Nephron progenitor cell (in vitro differentiated cells): ENCODE measurements at regions not wholly inside any gene's neighbourhood (a gene's known extent, or its start where the extent isn't known, plus 50 kb on each side); places are given as distances from the start of the nearest gene placed in this dataset.
"Not testable (repeated sequence)": the region's sequence is repeated elsewhere in the genome, so short reads cannot be mapped to it uniquely, and the experiment has no call there.

ENCODE experiments used
- DNase-seq: peaks from one replicate; pipeline ENCODE4 v3.0.0; 2021
- H3K27ac Mint-ChIP-seq: 2 replicates; pipeline ENCODE4 v1.8.0; 2021; ENCODE audit warnings: mild to moderate bottlenecking, moderate library complexity, mixed read lengths
- H3K27me3 Mint-ChIP-seq: 2 replicates; pipeline ENCODE4 v1.8.0; 2021; ENCODE audit warnings: mild to moderate bottlenecking, low read depth, mixed read lengths; ENCODE audit not compliant: poor library complexity
- H3K36me3 Mint-ChIP-seq: 2 replicates; pipeline ENCODE4 v1.8.0; 2021; ENCODE audit warnings: low read depth, mixed read lengths
- H3K4me1 Mint-ChIP-seq: 2 replicates; pipeline ENCODE4 v1.8.0; 2021; ENCODE audit warnings: mixed read lengths
- H3K4me3 Mint-ChIP-seq: 2 replicates; pipeline ENCODE4 v1.8.0; 2021; ENCODE audit warnings: mild to moderate bottlenecking, moderate library complexity, mixed read lengths
- H3K9me3 Mint-ChIP-seq: 2 replicates; pipeline ENCODE4 v1.8.0; 2021; ENCODE audit warnings: mild to moderate bottlenecking, moderate library complexity, mixed read lengths
- TF ChIP-seq, protein P1 (sequence below): fragments of 200-600 bp; sonication (generic); IDR thresholded peaks from 2 replicates; pipeline ENCODE4 v1.5.0; 2021; ENCODE audit warnings: antibody characterized with exemption

DNA sequence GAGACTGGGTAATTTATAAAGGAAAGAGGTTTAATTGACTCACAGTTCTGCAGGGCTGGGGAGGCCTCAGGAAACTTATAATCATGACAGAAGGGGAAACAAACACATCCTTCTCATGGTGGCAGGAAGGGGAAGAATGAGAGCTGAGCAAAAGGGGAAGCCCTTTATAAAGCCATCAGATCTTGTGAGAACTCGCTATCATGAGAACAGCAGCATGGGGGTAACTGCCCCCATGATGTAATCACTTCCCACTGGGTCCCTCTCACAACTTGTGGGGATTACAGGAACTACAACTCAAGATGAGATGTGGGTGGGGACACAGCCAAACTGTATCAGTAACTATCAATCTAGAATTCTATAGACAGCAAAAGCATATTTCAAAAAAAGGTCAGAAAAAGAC, 64.7 kb upstream of the ACTRT2 start:
- no peak for DNase-seq

DNA sequence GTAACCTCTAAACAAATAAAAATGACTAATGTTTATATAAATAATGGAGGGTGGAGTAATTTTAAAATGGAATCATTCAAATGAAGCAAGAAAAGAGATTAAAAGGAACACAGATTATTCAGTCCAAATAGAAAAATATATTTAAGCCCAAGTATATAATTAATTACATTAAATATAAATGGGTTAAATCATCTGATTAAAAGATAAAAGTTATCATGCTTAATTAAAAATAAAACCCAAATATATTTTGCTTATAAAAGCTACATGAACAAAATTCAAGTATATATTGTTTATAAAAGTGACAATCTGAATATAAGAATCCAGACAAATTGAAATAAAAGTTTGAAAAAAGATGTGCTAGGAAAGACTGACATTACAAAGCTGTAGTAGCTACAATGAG, 63.9 kb upstream of the ACTRT2 start:
- TF ChIP-seq, protein P1, sequence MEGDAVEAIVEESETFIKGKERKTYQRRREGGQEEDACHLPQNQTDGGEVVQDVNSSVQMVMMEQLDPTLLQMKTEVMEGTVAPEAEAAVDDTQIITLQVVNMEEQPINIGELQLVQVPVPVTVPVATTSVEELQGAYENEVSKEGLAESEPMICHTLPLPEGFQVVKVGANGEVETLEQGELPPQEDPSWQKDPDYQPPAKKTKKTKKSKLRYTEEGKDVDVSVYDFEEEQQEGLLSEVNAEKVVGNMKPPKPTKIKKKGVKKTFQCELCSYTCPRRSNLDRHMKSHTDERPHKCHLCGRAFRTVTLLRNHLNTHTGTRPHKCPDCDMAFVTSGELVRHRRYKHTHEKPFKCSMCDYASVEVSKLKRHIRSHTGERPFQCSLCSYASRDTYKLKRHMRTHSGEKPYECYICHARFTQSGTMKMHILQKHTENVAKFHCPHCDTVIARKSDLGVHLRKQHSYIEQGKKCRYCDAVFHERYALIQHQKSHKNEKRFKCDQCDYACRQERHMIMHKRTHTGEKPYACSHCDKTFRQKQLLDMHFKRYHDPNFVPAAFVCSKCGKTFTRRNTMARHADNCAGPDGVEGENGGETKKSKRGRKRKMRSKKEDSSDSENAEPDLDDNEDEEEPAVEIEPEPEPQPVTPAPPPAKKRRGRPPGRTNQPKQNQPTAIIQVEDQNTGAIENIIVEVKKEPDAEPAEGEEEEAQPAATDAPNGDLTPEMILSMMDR = no peak
- no peak overlapping the region for H3K4me3 Mint-ChIP-seq
- H3K4me1 Mint-ChIP-seq = no peaks in the 10 kb centered on the region
- no peak overlapping the region for H3K27ac Mint-ChIP-seq
- H3K27me3 Mint-ChIP-seq = no peaks in the 10 kb centered on the region
- no peaks in the 10 kb centered on the region for H3K36me3 Mint-ChIP-seq
- DNase-seq = no peak
- H3K9me3 Mint-ChIP-seq = peaks cover 84% of the 10 kb centered on the region

More for the DNA sequence above, 64.7 kb upstream of the ACTRT2 start:
- no peak overlapping the region for H3K27ac Mint-ChIP-seq
- H3K27me3 Mint-ChIP-seq = no peaks in the 10 kb centered on the region
- no peaks in the 10 kb centered on the region for H3K4me1 Mint-ChIP-seq
- no peaks in the 10 kb centered on the region for H3K36me3 Mint-ChIP-seq
- TF ChIP-seq, protein P1 = no peak
- H3K9me3 Mint-ChIP-seq = peaks cover 84% of the 10 kb centered on the region
- no peak overlapping the region for H3K4me3 Mint-ChIP-seq

DNA sequence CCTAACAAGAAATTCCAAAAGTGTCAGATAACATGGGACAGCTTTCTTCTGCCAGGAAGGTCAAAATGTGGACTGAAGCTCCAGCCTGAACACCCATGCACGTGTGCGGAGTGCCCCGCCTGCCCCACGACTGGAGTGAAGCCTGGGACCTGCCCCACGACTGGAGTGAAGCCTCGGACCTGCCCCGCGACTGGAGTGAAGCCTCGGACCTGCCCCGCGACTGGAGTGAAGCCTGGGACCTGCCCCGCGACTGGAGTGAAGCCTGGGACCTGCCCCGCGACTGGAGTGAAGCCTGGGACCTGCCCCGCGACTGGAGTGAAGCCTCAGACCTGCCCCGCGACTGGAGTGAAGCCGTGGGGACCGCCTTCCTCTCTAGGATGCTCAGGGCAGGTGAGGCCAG, 61.4 kb upstream of the ACTRT2 start:
- not testable (repeated sequence) for H3K27ac Mint-ChIP-seq, H3K4me3 Mint-ChIP-seq, DNase-seq, H3K27me3 Mint-ChIP-seq, H3K36me3 Mint-ChIP-seq, H3K4me1 Mint-ChIP-seq
- peaks cover 76% of the 10 kb centered on the region for H3K9me3 Mint-ChIP-seq

DNA sequence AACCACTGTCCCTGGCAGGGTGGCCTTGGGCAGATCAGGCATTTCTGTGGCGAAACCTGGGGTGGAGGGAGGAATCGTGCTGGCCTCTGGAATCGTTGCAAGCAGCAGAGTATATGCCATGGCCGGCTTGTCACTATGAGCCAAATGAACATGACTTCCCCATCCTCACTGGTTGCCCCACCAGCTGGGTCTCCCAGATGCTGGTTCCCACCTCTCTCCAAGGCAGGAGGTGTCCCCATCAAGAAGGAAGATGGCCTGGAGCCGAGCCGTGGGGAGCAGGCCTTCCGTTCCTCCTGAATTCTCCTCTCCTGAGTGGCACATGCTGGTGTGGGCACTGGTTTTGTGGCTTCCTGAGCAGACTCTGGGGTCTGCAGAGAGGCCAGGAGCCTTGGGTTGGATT, 60.2 kb upstream of the ACTRT2 start:
- no peak for DNase-seq
- Mint-ChIP-seq H3K27ac (no peak overlapping the region), H3K36me3 (no peaks in the 10 kb centered on the region), H3K27me3 (peaks cover 8% of the 10 kb centered on the region), H3K4me3 (no peak overlapping the region), H3K9me3 (peaks cover 64% of the 10 kb centered on the region), H3K4me1 (no peaks in the 10 kb centered on the region)
- TF ChIP-seq, protein P1 = no peak

DNA sequence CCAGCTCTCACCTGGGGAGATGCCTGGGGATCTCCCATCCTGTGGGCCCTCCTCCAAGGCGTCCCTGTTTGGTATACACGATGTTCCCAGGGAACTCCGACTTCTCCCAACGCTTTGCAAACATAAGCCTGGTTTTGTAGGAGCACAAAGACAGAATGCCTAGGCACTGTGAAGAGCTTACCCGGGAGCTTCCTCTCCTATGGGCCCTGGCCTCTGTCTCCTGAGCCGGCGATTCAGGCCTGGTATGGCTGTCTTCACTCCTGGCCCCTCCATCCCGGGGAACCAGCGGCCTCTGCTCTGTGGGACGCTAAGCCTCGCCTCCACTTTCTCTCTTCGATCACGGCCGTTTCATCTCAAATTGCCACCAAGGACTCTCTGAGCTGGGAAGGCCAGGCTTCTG, 59.6 kb upstream of the ACTRT2 start:
- no peaks in the 10 kb centered on the region for H3K4me1 Mint-ChIP-seq
- H3K27me3 Mint-ChIP-seq = peaks cover 8% of the 10 kb centered on the region
- H3K4me3 Mint-ChIP-seq = no peak overlapping the region
- H3K9me3 Mint-ChIP-seq = peaks cover 60% of the 10 kb centered on the region
- TF ChIP-seq, protein P1 = no peak
- no peaks in the 10 kb centered on the region for H3K36me3 Mint-ChIP-seq
- no peak for DNase-seq
- H3K27ac Mint-ChIP-seq = no peak overlapping the region

DNA sequence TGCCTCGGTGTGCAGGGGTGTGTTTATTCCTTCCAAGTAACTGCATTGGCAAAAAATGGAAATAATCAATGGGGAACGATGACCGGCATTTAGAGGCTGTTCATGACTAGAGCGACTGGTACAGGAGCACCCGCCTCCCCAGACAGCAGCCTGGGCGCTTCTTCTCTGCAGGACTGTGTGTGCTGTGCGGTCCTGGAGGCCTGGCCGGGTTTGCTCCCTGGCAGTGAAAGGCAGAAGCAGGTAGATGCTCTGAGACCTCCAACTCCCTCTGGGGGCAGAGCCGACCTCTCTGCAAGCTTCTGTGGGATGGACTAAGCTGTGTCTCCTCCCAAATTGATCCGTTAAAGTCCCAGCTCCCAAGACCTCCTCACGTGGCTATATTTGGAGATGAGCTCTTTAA, 59.2 kb upstream of the ACTRT2 start:
- TF ChIP-seq, protein P1 = no peak
- H3K36me3 Mint-ChIP-seq = no peaks in the 10 kb centered on the region
- peaks cover 10% of the 10 kb centered on the region for H3K27me3 Mint-ChIP-seq
- no peak for DNase-seq
- H3K9me3 Mint-ChIP-seq = peaks cover 60% of the 10 kb centered on the region
- no peak overlapping the region for H3K27ac Mint-ChIP-seq
- no peak overlapping the region for H3K4me3 Mint-ChIP-seq
- H3K4me1 Mint-ChIP-seq = no peaks in the 10 kb centered on the region

DNA sequence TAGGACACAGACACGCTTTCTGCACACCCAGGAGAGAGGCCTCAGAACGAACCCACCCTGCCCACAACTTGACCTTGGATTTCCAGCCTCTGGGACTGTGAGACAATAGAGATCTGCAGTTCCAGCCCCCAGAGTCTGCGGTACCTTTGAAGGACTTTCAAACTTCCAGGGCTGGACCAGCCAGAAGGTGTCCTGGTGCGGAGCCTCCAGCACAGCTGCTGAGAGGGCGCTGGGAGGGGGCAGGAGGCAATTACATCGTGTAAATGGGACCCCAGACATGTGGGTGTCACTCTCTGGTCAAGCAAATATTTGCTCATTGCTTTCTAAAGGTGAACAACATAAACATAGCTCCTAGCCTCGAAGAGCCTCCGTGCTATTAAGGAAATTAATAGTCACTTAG, 58.7 kb upstream of the ACTRT2 start:
- Mint-ChIP-seq H3K27me3 (peaks cover 10% of the 10 kb centered on the region), H3K36me3 (no peaks in the 10 kb centered on the region), H3K4me3 (no peak overlapping the region), H3K4me1 (no peaks in the 10 kb centered on the region), H3K9me3 (peaks cover 57% of the 10 kb centered on the region), H3K27ac (no peak overlapping the region)
- DNase-seq = no peak
- TF ChIP-seq, protein P1 = no peak
